ENCODE measurements at regions not wholly inside any gene's neighbourhood (a gene's known extent, or its start where the extent isn't known, plus 50 kb on each side); places are given as distances from the start of the nearest gene placed in this dataset.
"Not testable (repeated sequence)": the region's sequence is repeated elsewhere in the genome, so short reads cannot be mapped to it uniquely, and the experiment has no call there.

- not testable (repeated sequence) for TF ChIP-seq POLR2A, CTCF (IDR thresholded peaks at IDR 0.05)
Observed at GRCh38 chr7:8347395-8347794, 85.4 kb upstream of the ICA1 start.

All from right lobe of liver (tissue), 4 donors.